ENCODE measurements at regions not wholly inside any gene's neighbourhood (a gene's known extent, or its start where the extent isn't known, plus 50 kb on each side); places are given as distances from the start of the nearest gene placed in this dataset.

GRCh38 chr10:52453501-52453900, 139.4 kb downstream of the DKK1 start:
- TF ChIP-seq CTCF (IDR thresholded peaks at IDR 0.05; ENCODE audit: insufficient read depth, low read depth, low read length) (no peak), EZH2 (IDR thresholded peaks at IDR 0.05; ENCODE audit: insufficient read depth, low read length) (no peak)

Data from astrocyte (in vitro differentiated cells and primary cell).